Osteoblast (primary cell): ENCODE measurements at regions not wholly inside any gene's neighbourhood (a gene's known extent, or its start where the extent isn't known, plus 50 kb on each side); places are given as distances from the start of the nearest gene placed in this dataset.
A peak's percentile ranks its signal among the peaks of the same experiment; 100 is the strongest.

ENCODE experiments used
- DNase-seq: peaks from one replicate; pipeline ENCODE4 v3.0.0; 2011; ENCODE audit warnings: low spot score, mixed read lengths; ENCODE audit not compliant: insufficient read length; ENCODE audit errors: missing footprints
- H2AFZ ChIP-seq: 2 replicates; pipeline ENCODE4 v1.6.0; 2011; ENCODE audit warnings: mild to moderate bottlenecking, low read length
- H3K27ac ChIP-seq: 2 replicates; pipeline ENCODE4 v1.5.1; 2011; ENCODE audit warnings: mild to moderate bottlenecking, low read depth, low read length, moderate library complexity
- H3K27me3 ChIP-seq: 2 replicates; pipeline ENCODE4 v1.6.0; 2012; ENCODE audit warnings: mild to moderate bottlenecking, control low read depth, inconsistent platforms, low read length, moderate library complexity; ENCODE audit not compliant: insufficient read depth
- H3K36me3 ChIP-seq: 2 replicates; pipeline ENCODE4 v1.5.1; 2011; ENCODE audit warnings: mild to moderate bottlenecking, low read length, control low read depth, moderate library complexity; ENCODE audit not compliant: insufficient read depth
- H3K4me1 ChIP-seq: 2 replicates; pipeline ENCODE4 v1.5.1; 2011; ENCODE audit warnings: mild to moderate bottlenecking, low read length, control low read depth, moderate library complexity; ENCODE audit not compliant: insufficient read depth
- H3K4me2 ChIP-seq: 2 replicates; pipeline ENCODE4 v1.6.0; 2011; ENCODE audit warnings: mild to moderate bottlenecking, low read length; ENCODE audit not compliant: insufficient read depth
- H3K4me3 ChIP-seq: fragments of 200-600 bp; sonication (generic); 3 replicates; pipeline ENCODE4 v1.5.1; 2012; ENCODE audit warnings: mild to moderate bottlenecking, low read length, inconsistent platforms; ENCODE audit not compliant: insufficient read depth
- H3K79me2 ChIP-seq: 2 replicates; pipeline ENCODE4 v1.6.0; 2012; ENCODE audit warnings: mild to moderate bottlenecking, low read length, control low read depth, inconsistent platforms; ENCODE audit not compliant: insufficient read depth
- H3K9me3 ChIP-seq: 2 replicates; pipeline ENCODE4 v1.5.1; 2011; ENCODE audit warnings: low read depth, low read length, control low read depth
- H4K20me1 ChIP-seq: 2 replicates; pipeline ENCODE4 v1.6.0; 2012; ENCODE audit warnings: mild to moderate bottlenecking, low read length, control low read depth; ENCODE audit not compliant: insufficient read depth
- CTCF ChIP-seq: IDR thresholded peaks from 2 replicates; pipeline ENCODE4 v1.5.1; 2011; ENCODE audit warnings: mild to moderate bottlenecking, low read depth, low read length, moderate library complexity; ENCODE audit errors: extremely low read depth

DNA sequence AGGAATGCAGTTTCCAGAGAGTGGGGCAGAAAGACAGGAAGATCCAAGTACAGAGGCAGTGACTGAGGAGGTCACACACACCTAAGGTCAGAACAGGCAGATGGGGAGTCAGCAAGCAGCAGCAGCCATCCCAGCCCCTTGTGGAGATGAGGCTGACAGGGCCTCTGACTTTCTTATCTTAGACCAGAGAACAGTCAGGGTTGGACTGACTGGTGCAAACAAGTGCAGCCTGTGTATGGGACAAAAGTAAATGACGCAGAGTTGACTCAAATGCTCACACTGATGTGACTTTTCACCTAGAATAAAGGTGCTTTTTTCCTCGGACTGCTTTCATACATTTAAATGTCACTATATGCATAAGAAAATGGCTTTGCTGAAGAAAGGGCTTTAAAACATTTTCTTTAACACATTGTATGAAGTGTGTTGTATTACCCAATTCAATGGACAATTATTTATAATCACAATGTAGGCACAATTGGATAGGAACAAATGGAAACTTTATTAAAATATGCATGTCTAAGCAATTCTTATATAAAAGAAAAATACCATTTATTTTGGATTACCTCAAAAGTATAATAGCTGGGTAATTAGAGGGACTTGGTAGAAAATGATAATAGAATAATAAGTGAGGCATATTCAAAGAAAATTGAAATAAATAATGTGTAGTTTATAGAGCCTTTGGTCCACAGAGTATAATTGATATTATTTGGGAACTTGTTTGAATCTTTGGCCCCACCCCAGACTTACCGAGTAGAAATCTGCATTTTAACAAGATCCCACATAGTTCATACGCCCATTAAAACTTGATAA is 1321.5 kb upstream of the CELF4 start:
- no peak overlapping the region for H3K4me2 ChIP-seq
- H2AFZ ChIP-seq = no peak overlapping the region
- no peak for TF ChIP-seq CTCF
- no peak overlapping the region for H3K27ac ChIP-seq
- no peaks in the 10 kb centered on the region for H3K79me2 ChIP-seq
- no peaks in the 10 kb centered on the region for H3K4me1 ChIP-seq
- H3K9me3 ChIP-seq = no peaks in the 10 kb centered on the region
- no peaks in the 10 kb centered on the region for H3K27me3 ChIP-seq
- H3K36me3 ChIP-seq = no peaks in the 10 kb centered on the region
- no peak for DNase-seq
- H3K4me3 ChIP-seq = no peak overlapping the region
- H4K20me1 ChIP-seq = no peaks in the 10 kb centered on the region

DNA sequence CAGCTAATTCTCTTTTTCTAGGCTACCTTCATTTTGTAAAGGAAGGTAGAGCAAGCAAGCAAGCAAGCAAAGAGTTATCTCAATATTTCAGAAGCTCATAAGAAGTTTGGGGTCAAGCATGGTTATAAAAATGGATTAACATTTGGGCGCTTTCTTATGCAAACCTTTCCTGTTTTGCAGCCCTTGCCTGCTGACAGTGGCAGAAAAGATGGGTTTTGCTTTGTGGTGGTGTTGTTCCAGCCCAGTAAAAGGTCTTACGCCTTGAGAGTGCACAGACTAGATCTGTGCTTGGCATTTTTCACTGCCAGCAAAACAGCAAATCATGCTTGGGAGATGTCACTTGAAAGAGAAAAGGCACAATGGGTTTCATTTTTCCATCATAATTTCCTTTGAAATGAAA is 1320.6 kb upstream of the CELF4 start:
- no peaks in the 10 kb centered on the region for H4K20me1 ChIP-seq
- H3K4me3 ChIP-seq = no peak overlapping the region
- no peaks in the 10 kb centered on the region for H3K36me3 ChIP-seq
- no peak for TF ChIP-seq CTCF
- H3K9me3 ChIP-seq = no peaks in the 10 kb centered on the region
- no peak overlapping the region for H2AFZ ChIP-seq
- no peak overlapping the region for H3K4me2 ChIP-seq
- no peak for DNase-seq
- no peaks in the 10 kb centered on the region for H3K79me2 ChIP-seq
- no peaks in the 10 kb centered on the region for H3K27me3 ChIP-seq
- no peaks in the 10 kb centered on the region for H3K4me1 ChIP-seq
- H3K27ac ChIP-seq = no peak overlapping the region

DNA sequence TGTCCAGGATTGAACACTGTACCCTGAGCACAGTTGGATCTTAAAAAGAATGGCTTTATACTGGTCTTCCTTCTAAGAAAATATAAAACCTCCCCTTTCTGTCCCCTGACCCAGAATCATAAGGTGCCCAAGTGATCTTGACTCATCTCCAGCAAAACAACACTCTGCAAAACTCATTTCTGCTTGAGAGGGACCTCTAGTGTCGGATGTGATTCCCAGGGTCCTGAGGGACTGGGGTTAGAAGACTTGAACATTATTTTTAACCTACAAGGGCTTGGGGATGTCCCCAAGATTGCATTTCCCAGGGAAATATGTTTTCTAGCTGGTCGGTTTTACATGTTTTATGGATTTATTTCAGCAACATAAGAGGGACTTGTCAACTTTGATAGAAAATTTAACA is 1318.5 kb upstream of the CELF4 start:
- no peak overlapping the region for H3K27ac ChIP-seq
- H4K20me1 ChIP-seq = no peaks in the 10 kb centered on the region
- H3K4me2 ChIP-seq = no peak overlapping the region
- DNase-seq = peak; percentile 1
- no peaks in the 10 kb centered on the region for H3K36me3 ChIP-seq
- no peaks in the 10 kb centered on the region for H3K9me3 ChIP-seq
- H3K4me1 ChIP-seq = no peaks in the 10 kb centered on the region
- H3K27me3 ChIP-seq = no peaks in the 10 kb centered on the region
- TF ChIP-seq CTCF = no peak
- H3K79me2 ChIP-seq = no peaks in the 10 kb centered on the region
- no peak overlapping the region for H2AFZ ChIP-seq
- no peak overlapping the region for H3K4me3 ChIP-seq

GRCh38 chr18:38883111-38883510 is 1317.5 kb upstream of the CELF4 start:
- Histone ChIP-seq H3K4me1 (no peaks in the 10 kb centered on the region), H3K27me3 (no peaks in the 10 kb centered on the region), H4K20me1 (no peaks in the 10 kb centered on the region), H3K4me2 (no peak overlapping the region), H3K4me3 (no peak overlapping the region), H3K36me3 (no peaks in the 10 kb centered on the region), H2AFZ (no peak overlapping the region), H3K9me3 (no peaks in the 10 kb centered on the region), H3K79me2 (no peaks in the 10 kb centered on the region), H3K27ac (no peak overlapping the region)
- DNase-seq = no peak
- no peak for TF ChIP-seq CTCF
